ENCODE measurements at regions not wholly inside any gene's neighbourhood (a gene's known extent, or its start where the extent isn't known, plus 50 kb on each side); places are given as distances from the start of the nearest gene placed in this dataset.

DNA sequence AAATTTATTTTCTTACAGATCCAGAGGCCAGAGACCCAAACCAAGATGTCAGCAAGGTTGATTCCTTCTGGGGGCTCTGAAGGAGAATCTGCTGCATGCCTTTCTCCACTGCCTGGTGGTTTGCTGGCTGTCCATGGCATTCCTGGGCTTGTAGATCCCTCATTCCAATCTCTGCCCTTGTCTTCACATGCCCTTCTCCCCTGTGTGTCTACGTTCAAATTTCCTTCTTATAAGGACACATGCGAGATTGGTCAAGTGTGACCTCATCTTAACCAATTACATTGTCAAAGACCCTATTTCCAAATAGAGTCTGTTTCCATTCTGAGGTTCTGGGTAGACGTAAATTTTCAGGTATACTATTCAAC lies 84.5 kb upstream of the RAI14 start:
- no peak for TF ChIP-seq GATA2 (IDR thresholded peaks at IDR 0.05; ENCODE audit: low read depth, low read length)
- TF ChIP-seq GATA3 (IDR thresholded peaks at IDR 0.05; ENCODE audit: low read depth, low read length), result no peak

Data from SH-SY5Y (cell line).